HG02840 (cell line): ENCODE measurements at regions not wholly inside any gene's neighbourhood (a gene's known extent, or its start where the extent isn't known, plus 50 kb on each side); places are given as distances from the start of the nearest gene placed in this dataset.
A peak's percentile ranks its signal among the peaks of the same experiment; 100 is the strongest.

Source experiments
- ATAC-seq: cut with Tn5 transposase; IDR thresholded peaks from one replicate; pipeline ENCODE4 v1.9.1; 2021; ENCODE audit warnings: mild to moderate bottlenecking, moderate library complexity, moderate number of reproducible peaks; ENCODE audit not compliant: unreplicated experiment, low FRiP score

DNA sequence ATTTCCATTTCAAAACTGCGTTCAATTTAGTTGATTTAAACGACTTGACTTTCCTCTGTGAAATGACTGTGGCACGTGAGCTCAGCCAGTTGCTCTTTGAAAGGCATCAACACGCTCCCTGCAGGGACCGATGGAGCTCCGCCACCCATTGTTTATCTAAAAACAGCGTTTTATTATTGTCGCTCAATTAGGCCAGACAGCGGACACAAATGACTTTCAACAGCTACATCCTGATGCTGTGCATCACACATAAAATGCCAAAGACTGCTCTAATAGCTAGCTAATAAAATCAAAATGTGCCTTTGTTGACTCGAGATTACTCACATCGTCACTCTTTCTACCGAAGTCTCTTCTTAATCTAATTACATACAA lies 332.5 kb downstream of the CD83 start:
- no peak for ATAC-seq

DNA sequence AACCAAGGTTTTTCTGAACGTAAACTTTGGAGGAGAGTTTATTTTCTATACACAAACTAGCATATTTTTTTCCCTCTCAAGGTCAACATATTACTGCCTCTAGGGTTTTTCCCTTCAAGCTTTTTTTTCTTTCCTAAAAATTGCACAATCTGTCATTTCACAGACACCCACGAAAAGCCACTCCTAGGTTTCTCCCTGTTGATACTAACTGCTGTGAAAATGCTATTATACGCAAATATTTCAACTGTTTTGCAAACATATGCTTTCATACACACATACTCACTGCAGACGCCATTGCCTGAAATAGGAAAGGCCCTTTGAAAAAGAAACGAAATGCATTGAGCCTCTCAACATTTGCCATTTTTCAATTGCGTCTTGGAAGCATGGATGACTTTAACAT lies 333.0 kb downstream of the CD83 start:
- ATAC-seq, result no peak

DNA sequence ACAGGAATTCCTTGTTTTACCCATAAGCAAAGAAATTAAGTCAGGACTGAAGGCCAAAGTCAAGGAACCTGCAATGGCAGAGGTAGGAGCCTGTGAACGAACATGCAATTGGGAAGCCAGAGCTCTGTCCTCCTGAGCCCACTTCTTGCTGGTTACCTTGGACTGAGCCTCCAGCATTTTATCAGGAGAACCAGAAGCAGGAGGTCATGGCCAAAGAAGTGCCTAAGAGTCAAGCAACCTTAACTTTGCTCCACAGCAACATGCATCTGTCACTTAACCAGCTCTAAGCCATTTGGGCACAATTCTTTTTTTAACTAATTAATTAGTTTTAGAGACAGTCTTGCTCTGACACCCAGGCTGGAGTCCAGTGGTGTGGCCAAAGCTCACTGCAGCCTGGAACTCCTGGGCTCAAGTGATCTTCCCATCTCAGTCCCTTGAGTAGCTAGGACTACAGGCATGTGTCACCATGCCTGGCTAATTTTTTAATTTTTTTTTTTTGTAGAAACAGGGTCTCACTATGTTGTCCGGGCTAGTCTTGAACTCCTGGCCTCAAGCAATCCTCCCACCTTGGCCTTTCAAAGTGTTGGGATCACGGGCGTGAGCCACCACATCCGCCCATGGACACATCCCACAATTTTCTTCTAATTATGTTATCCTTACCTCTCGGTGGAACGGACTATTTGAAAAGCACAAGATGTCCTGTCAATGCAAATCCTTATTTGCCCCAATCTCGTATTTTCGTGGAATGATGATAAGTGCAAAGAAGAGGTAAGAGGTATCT lies 334.2 kb downstream of the CD83 start:
- ATAC-seq, result no peak

DNA sequence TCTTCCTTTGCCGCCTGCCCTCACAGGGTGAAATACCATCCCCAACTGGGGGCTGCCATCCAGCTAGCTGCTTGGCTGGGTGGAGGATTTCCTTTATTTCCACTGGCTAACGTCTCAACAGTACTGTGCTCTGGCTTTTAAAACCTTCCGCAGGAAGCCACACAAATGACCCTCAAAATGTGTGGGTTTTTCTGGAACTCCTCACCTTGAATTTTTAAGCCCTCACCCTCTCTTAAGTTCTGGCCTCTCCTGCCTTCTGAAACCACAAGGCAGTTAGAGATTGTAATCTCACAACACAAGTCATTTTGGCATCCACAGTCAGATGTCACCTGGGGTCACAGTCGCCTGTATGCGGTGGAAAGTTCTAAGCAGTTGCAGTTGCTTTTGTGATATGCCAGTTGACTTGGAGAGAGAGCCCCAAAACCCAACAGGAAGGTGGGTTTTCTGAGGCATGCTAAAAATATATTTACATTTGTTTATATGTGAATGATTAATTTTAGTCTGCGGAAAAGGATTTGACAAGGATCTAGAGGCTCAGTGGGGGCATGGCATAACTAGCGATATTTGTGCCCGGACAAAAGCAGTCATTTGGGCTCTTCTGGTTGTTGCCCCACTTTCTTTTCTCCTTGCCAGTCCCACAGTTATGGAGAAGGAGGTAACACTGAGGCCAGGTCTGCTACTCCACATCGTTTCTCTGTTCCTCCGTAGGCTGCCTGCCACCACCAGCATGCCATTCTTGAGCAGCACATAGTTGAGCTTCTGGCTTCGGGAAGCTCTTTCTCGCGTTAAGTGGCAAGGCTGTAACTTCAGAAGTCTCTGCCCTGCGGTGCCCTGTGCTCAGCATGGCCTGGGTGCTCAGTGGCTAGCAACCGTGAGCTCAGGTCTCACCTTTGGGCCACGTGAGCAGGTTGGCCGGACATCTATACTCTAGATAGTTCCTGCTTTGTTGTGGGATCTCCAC lies 335.3 kb downstream of the CD83 start:
- ATAC-seq, result peak; percentile 61

DNA sequence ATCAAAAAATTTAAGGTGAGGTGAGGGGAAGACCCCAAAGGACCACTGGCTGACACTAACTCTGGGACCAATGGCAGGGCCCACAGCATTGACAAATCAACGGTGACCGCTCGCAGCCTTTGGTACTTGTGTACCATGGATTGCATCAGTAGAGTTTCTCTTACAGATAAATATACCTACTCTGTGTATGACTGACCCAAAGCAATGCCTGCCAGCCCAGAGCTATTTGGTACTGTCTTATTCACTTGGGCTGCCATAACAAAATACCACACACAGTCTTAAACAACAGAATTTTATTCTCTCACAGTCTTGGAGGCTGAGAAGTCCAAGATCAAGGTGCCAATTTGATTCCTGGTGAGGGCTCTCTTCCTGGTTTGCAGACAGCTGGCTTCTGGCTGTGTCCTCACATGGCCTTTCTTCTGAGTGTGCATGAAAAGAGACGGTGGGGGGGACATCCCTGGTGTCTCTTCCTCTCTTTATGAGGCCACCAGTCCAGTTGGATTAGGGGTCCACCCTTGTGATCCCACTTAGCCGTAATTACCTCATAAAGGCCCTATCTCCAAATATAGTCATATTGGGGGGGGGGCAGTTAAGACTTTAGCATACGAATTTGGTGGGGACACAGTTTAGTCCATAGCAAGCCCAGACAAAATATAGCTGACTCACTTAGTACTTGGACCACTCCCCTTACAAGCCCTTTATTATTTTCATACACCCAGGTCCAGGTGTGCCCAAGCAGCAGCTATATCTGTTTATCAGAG lies 336.3 kb downstream of the CD83 start:
- no peak for ATAC-seq

DNA sequence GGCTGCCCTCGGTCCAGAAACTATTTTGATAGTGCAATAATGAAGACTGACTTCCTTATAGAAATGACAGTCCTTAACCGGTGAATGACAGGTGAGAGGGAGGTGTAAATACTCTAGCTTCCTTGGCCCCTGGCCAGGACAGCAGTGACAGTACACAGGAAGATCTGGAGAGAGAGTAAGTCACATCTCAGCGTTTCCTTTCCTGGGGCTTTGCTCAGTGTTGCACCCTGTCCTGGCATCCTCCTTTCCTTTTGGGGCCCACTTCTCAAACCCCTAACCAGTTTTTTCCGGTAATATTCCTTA lies 336.9 kb downstream of the CD83 start:
- ATAC-seq, result no peak

DNA sequence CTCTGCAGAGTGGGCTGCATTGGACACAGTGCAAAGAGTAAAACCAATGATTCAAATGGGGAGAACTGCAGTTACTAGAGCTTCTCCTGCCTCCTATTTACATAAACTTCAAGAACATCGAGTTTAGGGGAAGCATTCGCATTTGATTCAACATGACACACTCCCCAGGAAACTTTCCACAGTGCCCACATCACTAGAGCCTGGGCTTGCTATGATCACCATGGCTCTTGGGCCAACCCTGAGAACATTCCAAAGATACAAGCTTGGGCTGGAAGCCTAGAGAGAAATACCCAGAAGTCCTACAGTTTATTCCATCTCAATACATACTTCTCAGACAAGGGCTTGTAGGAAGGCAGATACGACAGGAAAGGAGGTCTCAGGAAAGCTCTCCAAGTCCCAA lies 337.9 kb downstream of the CD83 start:
- ATAC-seq, result no peak

DNA sequence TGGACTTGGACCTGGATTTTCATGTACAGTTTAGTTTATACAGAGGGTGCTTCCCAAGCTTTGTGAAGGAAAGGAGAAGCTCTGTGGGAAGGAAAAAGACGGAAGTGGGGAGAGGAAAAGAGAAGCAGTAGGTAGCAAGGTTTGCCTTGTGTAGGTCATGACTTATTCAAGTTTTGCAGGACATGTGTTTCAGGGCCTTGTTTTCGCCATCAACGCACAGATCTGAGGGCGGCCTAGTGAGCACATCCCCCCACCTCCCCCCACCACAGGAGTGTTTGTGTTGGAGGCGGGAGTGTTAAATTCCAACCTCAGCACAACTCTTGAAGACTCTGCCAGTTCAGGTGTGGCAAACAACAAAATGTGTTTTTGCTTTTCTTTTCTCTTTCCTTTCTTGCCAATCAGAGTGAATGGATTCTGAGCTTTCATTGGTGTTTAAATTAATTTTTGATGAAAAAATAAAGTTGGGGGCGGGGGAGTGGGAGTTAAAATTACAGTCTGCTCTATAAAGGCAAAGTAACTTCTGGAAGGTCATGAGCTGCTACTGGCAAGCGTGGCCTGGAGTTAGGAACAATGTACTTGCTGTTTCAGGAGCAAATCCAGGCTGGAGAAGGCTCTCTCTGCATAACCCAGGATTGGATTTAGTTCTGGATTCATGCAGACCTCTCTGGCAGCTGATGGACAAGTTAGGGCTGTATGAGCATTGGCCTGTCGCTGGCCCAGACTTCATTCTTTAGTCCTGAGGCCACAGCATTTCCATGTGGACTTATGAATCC lies 338.5 kb downstream of the CD83 start:
- no peak for ATAC-seq

DNA sequence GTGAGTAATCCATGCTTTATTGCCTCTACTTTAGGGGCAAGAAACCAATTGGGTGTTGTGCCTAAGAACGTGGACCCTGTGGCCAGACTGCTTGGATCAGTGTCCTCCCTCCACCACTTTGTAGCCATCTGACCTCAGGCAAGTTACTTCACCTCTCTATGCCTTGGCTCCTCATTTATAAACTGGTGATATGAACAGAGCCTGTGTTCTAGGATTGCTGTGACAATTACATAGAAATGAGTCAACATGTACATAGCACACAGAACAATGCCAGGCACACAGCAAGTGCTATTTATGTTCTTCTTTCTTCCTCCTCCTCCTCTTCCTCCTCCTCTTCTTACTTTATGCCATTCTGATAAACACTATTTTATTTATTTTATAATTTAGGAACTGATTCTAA lies 339.4 kb downstream of the CD83 start:
- ATAC-seq, result no peak

DNA sequence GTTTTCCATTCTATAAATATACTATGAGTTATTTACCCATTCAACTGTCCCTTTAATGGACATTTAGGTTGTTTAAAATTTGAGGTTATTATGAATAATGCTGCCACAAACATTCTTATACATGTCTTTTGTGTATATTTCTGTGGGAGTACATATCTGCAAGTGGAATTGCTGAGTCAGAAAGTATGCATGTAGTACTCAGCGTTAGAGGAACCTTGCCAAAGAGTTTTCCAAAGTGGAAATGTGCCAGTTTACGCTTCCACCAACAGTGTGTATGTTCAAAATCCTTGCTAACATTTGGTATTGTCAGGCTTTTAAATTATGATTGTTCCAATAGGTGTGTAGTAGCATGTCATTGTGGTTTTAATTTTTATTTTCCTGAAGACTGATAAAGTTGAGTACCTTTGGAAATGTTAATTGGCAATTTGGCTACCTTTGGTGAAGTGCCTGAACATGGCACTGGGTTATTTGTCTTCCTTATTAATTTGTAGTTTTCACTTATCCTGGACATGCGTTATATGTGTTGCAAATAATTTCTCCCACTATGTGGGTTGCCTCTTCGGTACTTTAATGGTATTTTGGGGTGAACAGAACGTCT lies 341.2 kb downstream of the CD83 start:
- ATAC-seq, result no peak

DNA sequence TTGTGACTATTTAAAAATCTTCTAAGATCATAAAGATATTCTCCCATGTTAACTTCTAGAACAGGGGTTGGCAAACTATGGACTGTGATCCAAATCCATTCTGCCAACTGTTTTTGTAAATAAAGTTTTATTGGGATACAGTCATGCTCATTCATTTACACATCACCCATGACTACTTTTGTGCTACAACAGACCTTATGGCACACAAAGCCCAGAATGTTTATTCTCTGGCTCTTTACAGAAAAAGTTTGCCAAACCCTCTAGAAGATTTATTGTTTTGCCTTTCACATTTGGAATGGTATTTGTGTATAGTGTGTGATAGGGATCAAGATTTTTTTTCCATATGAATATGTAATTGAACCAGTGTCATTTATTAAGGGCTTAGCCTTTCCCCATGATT lies 341.7 kb downstream of the CD83 start:
- no peak for ATAC-seq

DNA sequence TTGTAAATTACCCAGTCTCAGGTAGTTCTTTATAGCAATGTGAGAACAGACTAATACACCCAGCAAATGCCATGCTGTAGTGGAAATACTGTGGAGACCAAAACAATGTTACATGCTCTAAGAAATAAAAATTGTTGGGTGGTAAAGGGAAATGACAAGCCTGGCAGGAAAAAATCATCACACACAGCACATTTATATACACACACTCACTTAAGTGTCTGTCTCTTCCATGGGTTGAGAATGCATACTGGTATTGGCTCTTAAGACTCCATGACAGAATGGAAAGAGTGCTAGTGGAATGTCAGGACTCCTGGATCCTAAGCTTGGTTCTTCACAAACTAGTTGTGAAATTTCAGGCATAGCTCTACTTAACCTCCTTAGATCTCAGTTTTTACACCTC lies 343.0 kb downstream of the CD83 start:
- ATAC-seq, result no peak

DNA sequence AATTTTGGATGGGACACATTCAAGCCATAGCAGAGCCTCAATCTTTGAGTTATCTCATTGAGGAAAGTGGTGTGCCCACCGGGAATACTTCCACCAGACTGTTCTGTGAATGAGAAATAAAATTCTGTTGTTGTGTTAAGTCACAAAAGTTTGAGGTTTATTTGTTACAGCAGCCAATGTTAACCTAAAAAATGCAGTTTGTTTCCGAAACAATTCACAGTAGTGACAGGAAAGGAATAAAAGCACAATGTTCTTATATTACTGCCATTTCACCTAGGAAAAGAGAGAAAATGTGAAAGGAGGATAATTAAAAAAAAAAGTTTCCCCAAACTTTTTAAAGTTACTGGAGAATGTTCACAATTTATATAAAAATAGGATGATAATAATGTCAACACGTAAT lies 344.6 kb downstream of the CD83 start:
- no peak for ATAC-seq

DNA sequence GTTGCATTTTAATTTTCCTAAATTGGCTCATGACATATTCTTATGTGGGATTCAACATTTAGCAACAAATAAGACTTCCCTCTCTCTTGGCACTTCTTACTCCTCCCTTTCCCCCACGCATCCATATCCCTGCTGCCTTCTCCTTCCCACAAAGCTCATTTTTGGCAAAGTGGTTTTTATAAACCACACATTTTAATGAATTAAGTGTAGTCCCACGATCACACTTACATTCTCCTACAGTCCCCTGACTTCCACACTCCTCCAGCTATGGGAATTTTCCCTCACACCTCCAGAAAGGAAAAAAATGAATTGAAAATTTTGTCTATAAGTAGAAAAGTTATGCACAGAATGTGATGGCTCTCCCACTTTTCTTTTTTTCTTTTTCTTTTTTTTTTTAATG lies 345.0 kb downstream of the CD83 start:
- no peak for ATAC-seq

DNA sequence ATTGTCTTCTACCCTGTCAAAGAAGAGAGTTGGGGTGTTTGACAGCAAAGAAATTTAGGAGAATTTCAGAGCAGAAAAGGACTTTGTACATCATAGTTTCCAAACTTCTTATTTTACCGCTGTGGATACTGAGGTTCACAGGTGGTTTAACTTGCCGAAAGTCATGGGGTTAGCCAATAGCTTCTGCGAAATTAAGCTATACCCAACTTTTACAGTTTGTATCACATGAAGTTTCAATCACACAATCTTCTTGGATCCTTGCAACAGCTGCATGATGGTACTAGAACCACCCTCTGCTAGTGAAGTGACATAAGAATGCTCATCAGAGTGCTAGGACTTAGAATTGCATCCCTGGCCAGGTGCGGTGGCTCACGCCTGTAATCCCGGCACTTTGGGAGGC lies 345.5 kb downstream of the CD83 start:
- ATAC-seq, result no peak

DNA sequence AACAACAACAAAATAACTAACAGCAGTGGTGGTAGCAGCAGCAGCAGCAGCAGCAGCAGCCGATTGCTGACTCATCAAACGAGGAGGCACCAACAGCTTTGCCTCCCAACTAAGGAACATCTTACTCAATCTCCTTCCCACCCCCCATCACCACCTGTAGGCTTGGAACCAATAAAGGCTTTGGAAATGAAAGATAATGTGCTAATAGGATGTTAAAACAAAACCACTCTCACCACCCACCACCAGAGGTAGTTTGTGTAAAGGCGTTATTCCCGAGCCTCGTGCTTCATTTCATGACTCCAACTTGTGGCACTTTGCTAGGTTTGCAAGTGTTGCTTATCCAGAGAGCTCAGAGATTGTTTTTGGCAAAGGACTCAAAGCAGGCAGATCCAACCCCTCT lies 346.5 kb downstream of the CD83 start:
- no peak for ATAC-seq

DNA sequence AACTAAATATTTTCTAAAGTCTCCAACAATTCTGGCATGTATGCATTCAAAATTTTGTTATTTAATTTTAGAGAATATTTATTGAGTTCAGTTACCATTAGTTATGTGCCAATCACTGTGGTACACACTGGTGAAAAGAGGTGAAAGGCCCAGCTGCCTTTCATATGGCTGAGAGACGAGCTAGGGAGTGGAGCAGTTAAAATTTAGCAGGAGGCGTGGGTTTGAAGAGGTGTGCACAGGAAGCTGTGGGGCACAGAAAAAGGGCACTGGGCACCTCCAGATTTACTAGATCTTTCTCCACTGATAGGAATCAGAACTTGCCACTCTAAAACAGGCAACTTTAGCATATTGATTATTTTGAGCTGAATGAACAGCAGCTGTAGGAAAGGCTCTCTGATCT lies 347.1 kb downstream of the CD83 start:
- ATAC-seq, result no peak

DNA sequence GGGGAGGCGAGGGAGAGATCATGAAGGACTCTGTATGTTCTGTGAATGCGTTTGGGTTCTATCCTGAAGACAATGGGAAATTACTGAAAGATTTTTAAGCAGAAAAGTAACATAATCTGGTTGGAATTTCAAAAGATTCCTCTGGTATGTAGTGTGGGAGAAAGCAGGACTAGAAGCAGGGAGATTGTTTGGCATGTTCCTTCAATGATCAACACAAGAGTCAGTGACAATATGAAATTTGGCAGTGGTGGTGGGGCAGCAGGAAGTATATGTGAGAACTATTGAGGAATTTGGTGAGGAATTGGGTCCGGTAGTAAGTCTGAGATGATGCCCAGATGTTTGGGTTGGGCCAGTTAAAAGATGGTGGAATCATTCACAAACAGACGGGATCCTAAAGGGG lies 348.7 kb downstream of the CD83 start:
- no peak for ATAC-seq

DNA sequence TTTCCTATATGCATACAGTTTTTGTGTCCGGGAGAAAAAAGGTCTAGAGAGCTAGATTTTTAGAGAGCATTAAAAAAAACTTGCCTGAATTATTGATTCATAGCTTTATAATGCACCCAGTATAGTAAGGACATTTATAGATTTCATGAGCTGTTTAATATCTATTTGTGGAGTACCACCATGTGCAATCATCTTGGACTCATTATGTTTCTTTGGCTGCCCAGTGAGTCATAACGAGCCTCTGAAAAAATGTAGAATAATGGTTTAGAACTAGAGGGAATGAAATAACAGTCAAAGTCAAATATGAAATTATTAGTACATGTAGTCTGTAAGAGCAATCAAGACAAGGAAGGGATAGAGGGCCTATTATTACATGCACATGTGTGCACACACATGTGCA lies 350.0 kb downstream of the CD83 start:
- ATAC-seq, result no peak

DNA sequence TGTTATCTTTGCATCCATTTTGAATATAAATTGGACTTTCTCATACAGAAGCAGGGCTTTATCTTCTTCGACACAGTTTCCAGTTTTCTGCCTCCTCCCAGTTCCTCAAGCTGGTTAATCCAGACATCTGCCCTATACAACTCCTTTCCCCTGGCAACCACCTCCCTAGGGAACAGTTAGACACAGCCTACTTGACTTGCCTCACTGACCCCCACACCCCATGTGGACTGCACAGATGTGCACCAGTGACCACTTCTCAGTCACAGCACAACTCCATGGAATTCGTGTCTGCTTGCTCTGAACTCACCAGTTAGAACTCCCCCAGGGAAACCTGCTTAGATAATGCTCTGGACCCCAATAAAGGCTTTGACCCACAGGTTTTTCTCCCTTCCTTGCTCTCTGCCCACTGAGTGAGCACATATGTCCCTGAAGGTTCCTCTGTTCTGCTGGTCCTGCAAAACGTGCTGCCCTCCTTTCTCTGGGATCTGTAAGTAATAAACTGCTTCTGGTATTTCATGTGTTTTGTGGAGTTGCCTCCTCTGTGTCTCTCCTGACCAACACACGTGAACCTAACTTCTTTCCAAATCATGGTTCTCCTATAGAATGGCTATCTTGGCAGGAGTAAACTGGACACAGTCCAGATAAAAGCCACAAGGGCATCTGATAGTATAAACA lies 351.2 kb downstream of the CD83 start:
- ATAC-seq, result no peak
